ENCODE measurements at regions not wholly inside any gene's neighbourhood (a gene's known extent, or its start where the extent isn't known, plus 50 kb on each side); places are given as distances from the start of the nearest gene placed in this dataset.

DNA sequence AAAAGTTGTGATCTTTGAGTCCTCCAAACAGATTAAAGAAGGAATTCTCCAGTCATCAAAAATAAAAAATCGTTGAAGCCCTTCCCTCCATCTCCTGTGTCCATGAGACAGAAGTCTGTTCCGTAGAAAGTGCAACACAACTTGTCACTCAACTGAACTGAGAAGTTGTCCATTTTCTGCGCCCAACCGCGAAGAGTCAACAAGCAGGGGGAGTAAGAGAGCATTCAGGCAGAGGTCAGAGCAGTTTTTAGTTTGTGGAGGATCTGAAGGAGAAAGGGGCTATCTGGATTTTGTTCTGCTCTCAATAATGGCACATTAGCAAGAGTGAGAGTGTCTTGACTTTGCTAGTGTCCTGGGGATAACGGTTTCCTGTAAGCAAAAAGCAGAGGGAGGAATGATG is 303.9 kb downstream of the ICE1 start:
- TF ChIP-seq, protein P1, sequence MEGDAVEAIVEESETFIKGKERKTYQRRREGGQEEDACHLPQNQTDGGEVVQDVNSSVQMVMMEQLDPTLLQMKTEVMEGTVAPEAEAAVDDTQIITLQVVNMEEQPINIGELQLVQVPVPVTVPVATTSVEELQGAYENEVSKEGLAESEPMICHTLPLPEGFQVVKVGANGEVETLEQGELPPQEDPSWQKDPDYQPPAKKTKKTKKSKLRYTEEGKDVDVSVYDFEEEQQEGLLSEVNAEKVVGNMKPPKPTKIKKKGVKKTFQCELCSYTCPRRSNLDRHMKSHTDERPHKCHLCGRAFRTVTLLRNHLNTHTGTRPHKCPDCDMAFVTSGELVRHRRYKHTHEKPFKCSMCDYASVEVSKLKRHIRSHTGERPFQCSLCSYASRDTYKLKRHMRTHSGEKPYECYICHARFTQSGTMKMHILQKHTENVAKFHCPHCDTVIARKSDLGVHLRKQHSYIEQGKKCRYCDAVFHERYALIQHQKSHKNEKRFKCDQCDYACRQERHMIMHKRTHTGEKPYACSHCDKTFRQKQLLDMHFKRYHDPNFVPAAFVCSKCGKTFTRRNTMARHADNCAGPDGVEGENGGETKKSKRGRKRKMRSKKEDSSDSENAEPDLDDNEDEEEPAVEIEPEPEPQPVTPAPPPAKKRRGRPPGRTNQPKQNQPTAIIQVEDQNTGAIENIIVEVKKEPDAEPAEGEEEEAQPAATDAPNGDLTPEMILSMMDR (IDR thresholded peaks at IDR 0.05): no peak
- no peak for TF ChIP-seq POLR2A (IDR thresholded peaks at IDR 0.05)

All from thyroid gland (tissue), 4 donors.